ENCODE measurements at regions not wholly inside any gene's neighbourhood (a gene's known extent, or its start where the extent isn't known, plus 50 kb on each side); places are given as distances from the start of the nearest gene placed in this dataset.

GRCh38 chr11:38256436-38256835 is 1658.4 kb upstream of the RAG2 start:
- TF ChIP-seq POLR2A (IDR thresholded peaks at IDR 0.05; ENCODE audit: low read length) (no peak), GATA1 (IDR thresholded peaks at IDR 0.05; ENCODE audit: low read depth, low read length) (no peak)
